Astrocyte (in vitro differentiated cells and primary cell): ENCODE measurements at regions not wholly inside any gene's neighbourhood (a gene's known extent, or its start where the extent isn't known, plus 50 kb on each side); places are given as distances from the start of the nearest gene placed in this dataset.

ENCODE experiments used
- DNase-seq: peaks from one replicate; pipeline ENCODE4 v3.0.0-alpha.2; 2010; ENCODE audit warnings: low read depth
- FAIRE-seq: peaks from 2 replicates; lab custom pipeline; 2011; peaks lifted over from hg19 to GRCh38; lab: Jason Lieb, UNC
- H2AFZ ChIP-seq: 2 replicates; pipeline ENCODE4 v1.6.0; 2012; ENCODE audit warnings: low read depth, low read length, inconsistent platforms
- H3K27ac ChIP-seq: 2 replicates; pipeline ENCODE4 v1.5.1; 2011; ENCODE audit warnings: low read depth, low read length, inconsistent platforms
- H3K27me3 ChIP-seq: 2 replicates; pipeline ENCODE4 v1.6.0; 2011; ENCODE audit warnings: low read length, inconsistent platforms; ENCODE audit not compliant: insufficient read depth
- H3K36me3 ChIP-seq: 2 replicates; pipeline ENCODE4 v1.5.1; 2011; ENCODE audit warnings: low read length, inconsistent platforms; ENCODE audit not compliant: insufficient read depth
- H3K4me1 ChIP-seq: 2 replicates; pipeline ENCODE4 v1.5.1; 2011; ENCODE audit warnings: low read length, inconsistent platforms; ENCODE audit not compliant: insufficient read depth
- H3K4me2 ChIP-seq: 2 replicates; pipeline ENCODE4 v1.6.0; 2012; ENCODE audit warnings: low read length, inconsistent platforms
- H3K4me3 ChIP-seq: 2 replicates; pipeline ENCODE4 v1.5.1; 2011; ENCODE audit warnings: low read depth, mild to moderate bottlenecking, low read length, inconsistent platforms; ENCODE audit not compliant: insufficient read depth
- H3K79me2 ChIP-seq: 2 replicates; pipeline ENCODE4 v1.6.0; 2012; ENCODE audit warnings: mild to moderate bottlenecking, low read length, inconsistent platforms; ENCODE audit not compliant: insufficient read depth
- H3K9ac ChIP-seq: 2 replicates; pipeline ENCODE4 v1.6.0; 2012; ENCODE audit warnings: mild to moderate bottlenecking, low read length, inconsistent platforms
- H3K9me3 ChIP-seq: 2 replicates; pipeline ENCODE4 v1.5.1; 2012; ENCODE audit warnings: low read depth, mild to moderate bottlenecking, low read length, inconsistent platforms; ENCODE audit not compliant: insufficient read depth
- H4K20me1 ChIP-seq: 2 replicates; pipeline ENCODE4 v1.6.0; 2012; ENCODE audit warnings: low read length, inconsistent platforms; ENCODE audit not compliant: insufficient read depth
- H3K27ac Mint-ChIP-seq: one replicate; pipeline ENCODE4 v1.8.0; 2021; ENCODE audit warnings: mild to moderate bottlenecking, mixed read lengths; ENCODE audit not compliant: unreplicated experiment
- H3K27me3 Mint-ChIP-seq: one replicate; pipeline ENCODE4 v1.8.0; 2021; ENCODE audit warnings: low read depth, mixed read lengths; ENCODE audit not compliant: unreplicated experiment
- H3K36me3 Mint-ChIP-seq: one replicate; pipeline ENCODE4 v1.8.0; 2021; ENCODE audit warnings: low read depth, mixed read lengths; ENCODE audit not compliant: unreplicated experiment
- H3K4me1 Mint-ChIP-seq: one replicate; pipeline ENCODE4 v1.8.0; 2021; ENCODE audit warnings: low read depth, mixed read lengths; ENCODE audit not compliant: unreplicated experiment
- H3K4me3 Mint-ChIP-seq: one replicate; pipeline ENCODE4 v1.8.0; 2021; ENCODE audit warnings: mild to moderate bottlenecking, moderate library complexity, mixed read lengths; ENCODE audit not compliant: unreplicated experiment
- H3K9me3 Mint-ChIP-seq: one replicate; pipeline ENCODE4 v1.8.0; 2021; ENCODE audit warnings: mild to moderate bottlenecking, mixed read lengths; ENCODE audit not compliant: unreplicated experiment
- EZH2 ChIP-seq: IDR thresholded peaks from 2 replicates; pipeline ENCODE4 v1.6.1; 2012; ENCODE audit warnings: mild to moderate bottlenecking, low read length, inconsistent platforms; ENCODE audit not compliant: insufficient read depth
- TF ChIP-seq, protein P1 (sequence below): IDR thresholded peaks from 2 replicates; pipeline ENCODE4 v1.5.1; 2011; ENCODE audit warnings: low read depth, mild to moderate bottlenecking, inconsistent platforms, low read length, moderate library complexity; ENCODE audit not compliant: insufficient read depth

DNA sequence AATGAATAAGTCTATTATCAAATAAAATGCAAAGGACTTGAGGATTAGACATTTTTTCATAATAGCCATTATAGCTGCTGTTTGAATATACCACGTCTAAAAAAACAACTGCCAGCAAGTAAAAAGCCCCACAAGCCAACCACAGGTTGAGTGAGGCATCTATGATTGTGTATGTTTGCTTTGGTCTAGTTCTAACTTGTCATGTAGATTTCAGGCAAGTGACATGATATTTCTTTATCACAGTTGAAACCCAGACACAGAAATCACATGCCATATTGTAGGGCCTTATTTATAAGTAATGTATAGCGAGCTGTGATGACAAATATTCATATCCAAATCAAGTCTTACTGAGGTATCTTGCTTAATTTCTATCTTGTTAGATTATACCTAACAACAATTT lies 225.8 kb downstream of the EMP1 start:
- Histone ChIP-seq H3K4me3 (no peak overlapping the region), H2AFZ (no peak overlapping the region), H3K27ac (no peak overlapping the region), H3K4me2 (no peak overlapping the region), H3K79me2 (no peaks in the 10 kb centered on the region), H3K9ac (no peak overlapping the region), H3K27me3 (no peaks in the 10 kb centered on the region), H4K20me1 (no peaks in the 10 kb centered on the region), H3K36me3 (no peaks in the 10 kb centered on the region), H3K4me1 (peaks cover 4% of the 10 kb centered on the region), H3K9me3 (no peaks in the 10 kb centered on the region)
- no peak for FAIRE-seq
- Mint-ChIP-seq H3K9me3 (peaks cover 2% of the 10 kb centered on the region), H3K36me3 (no peaks in the 10 kb centered on the region), H3K4me3 (no peak overlapping the region), H3K4me1 (peaks cover 26% of the 10 kb centered on the region), H3K27ac (no peak overlapping the region), H3K27me3 (peaks cover 2% of the 10 kb centered on the region)
- no peak for TF ChIP-seq EZH2
- TF ChIP-seq, protein P1, sequence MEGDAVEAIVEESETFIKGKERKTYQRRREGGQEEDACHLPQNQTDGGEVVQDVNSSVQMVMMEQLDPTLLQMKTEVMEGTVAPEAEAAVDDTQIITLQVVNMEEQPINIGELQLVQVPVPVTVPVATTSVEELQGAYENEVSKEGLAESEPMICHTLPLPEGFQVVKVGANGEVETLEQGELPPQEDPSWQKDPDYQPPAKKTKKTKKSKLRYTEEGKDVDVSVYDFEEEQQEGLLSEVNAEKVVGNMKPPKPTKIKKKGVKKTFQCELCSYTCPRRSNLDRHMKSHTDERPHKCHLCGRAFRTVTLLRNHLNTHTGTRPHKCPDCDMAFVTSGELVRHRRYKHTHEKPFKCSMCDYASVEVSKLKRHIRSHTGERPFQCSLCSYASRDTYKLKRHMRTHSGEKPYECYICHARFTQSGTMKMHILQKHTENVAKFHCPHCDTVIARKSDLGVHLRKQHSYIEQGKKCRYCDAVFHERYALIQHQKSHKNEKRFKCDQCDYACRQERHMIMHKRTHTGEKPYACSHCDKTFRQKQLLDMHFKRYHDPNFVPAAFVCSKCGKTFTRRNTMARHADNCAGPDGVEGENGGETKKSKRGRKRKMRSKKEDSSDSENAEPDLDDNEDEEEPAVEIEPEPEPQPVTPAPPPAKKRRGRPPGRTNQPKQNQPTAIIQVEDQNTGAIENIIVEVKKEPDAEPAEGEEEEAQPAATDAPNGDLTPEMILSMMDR = no peak
- no peak for DNase-seq

GRCh38 chr12:13417516-13417915 lies 221.0 kb downstream of the EMP1 start:
- H3K4me3 ChIP-seq = no peak overlapping the region
- H3K4me3 Mint-ChIP-seq = no peak overlapping the region
- no peak overlapping the region for H2AFZ ChIP-seq
- no peaks in the 10 kb centered on the region for H3K36me3 ChIP-seq
- H3K9me3 ChIP-seq = no peaks in the 10 kb centered on the region
- H3K9ac ChIP-seq = no peak overlapping the region
- no peaks in the 10 kb centered on the region for H3K79me2 ChIP-seq
- FAIRE-seq (no peak), DNase-seq (no peak)
- no peak overlapping the region for H3K4me2 ChIP-seq
- TF ChIP-seq, protein P1 = no peak
- no peak for TF ChIP-seq EZH2
- no peaks in the 10 kb centered on the region for H3K27me3 ChIP-seq
- peaks cover 2% of the 10 kb centered on the region for H3K27me3 Mint-ChIP-seq
- H3K4me1 ChIP-seq = no peaks in the 10 kb centered on the region
- H3K27ac ChIP-seq = no peak overlapping the region
- H4K20me1 ChIP-seq = no peaks in the 10 kb centered on the region
- H3K4me1 Mint-ChIP-seq = no peaks in the 10 kb centered on the region
- peaks cover 4% of the 10 kb centered on the region for H3K9me3 Mint-ChIP-seq
- H3K36me3 Mint-ChIP-seq = no peaks in the 10 kb centered on the region
- no peak overlapping the region for H3K27ac Mint-ChIP-seq

DNA sequence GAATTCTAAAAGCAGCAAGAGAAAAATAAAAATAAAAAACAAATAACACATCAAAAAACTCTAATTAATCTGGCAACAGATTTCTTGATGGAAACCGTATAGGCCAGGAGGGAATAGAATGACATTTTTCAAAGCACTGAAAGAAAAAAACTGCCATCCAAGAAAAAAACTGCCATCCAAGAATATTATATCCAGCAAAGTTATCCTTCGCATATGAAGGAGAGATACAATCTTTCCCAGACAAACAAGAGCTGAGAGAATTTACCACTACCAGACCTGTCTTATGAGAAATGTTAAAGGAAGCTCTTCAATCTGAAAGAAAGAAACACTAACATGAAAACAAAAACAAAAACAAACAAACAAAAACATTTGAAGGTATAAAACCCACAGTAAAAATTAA lies 214.8 kb downstream of the EMP1 start:
- H3K9me3 ChIP-seq = no peaks in the 10 kb centered on the region
- no peak for DNase-seq

More for the DNA sequence above, 214.8 kb downstream of the EMP1 start:
- peaks cover 13% of the 10 kb centered on the region for H3K9me3 Mint-ChIP-seq
- no peaks in the 10 kb centered on the region for H3K79me2 ChIP-seq
- no peak overlapping the region for H3K4me3 ChIP-seq
- no peaks in the 10 kb centered on the region for H3K36me3 ChIP-seq
- H3K4me1 ChIP-seq = no peaks in the 10 kb centered on the region
- FAIRE-seq = no peak
- TF ChIP-seq, protein P1 = no peak
- no peak for TF ChIP-seq EZH2
- H3K27ac ChIP-seq = no peak overlapping the region
- no peak overlapping the region for H3K4me2 ChIP-seq
- H3K27me3 Mint-ChIP-seq = no peaks in the 10 kb centered on the region
- H3K9ac ChIP-seq = no peak overlapping the region
- no peak overlapping the region for H3K27ac Mint-ChIP-seq
- H3K27me3 ChIP-seq = no peaks in the 10 kb centered on the region
- no peaks in the 10 kb centered on the region for H3K4me1 Mint-ChIP-seq
- no peaks in the 10 kb centered on the region for H4K20me1 ChIP-seq
- no peak overlapping the region for H3K4me3 Mint-ChIP-seq
- H2AFZ ChIP-seq = no peak overlapping the region
- peaks cover 1% of the 10 kb centered on the region for H3K36me3 Mint-ChIP-seq
